Smooth muscle cell (in vitro differentiated cells): ENCODE measurements at regions not wholly inside any gene's neighbourhood (a gene's known extent, or its start where the extent isn't known, plus 50 kb on each side); places are given as distances from the start of the nearest gene placed in this dataset.

ENCODE experiments used
- DNase-seq: peaks from one replicate; lab custom pipeline; 2025; ENCODE audit not compliant: unreplicated experiment; lab: John Stamatoyannopoulos, UW
- H2AFZ ChIP-seq: fragments of 200-600 bp; sonication (generic); 2 replicates; pipeline ENCODE4 v1.6.0; 2016; ENCODE audit warnings: antibody characterized with exemption, low read depth, mild to moderate bottlenecking
- H3F3A ChIP-seq: fragments of 200-600 bp; sonication (generic); 2 replicates; pipeline ENCODE4 v1.6.0; 2017; ENCODE audit warnings: antibody characterized with exemption, low read depth
- H3K27ac ChIP-seq: fragments of 200-600 bp; sonication (generic); 2 replicates; pipeline ENCODE4 v1.5.1; 2016; ENCODE audit warnings: low read depth, mild to moderate bottlenecking
- H3K27me3 ChIP-seq: fragments of 200-600 bp; sonication (generic); 2 replicates; pipeline ENCODE4 v1.6.1; 2016; ENCODE audit warnings: low read depth, mild to moderate bottlenecking
- H3K36me3 ChIP-seq: fragments of 200-600 bp; sonication (generic); 2 replicates; pipeline ENCODE4 v1.5.1; 2016; ENCODE audit warnings: low read depth
- H3K4me1 ChIP-seq: fragments of 200-600 bp; sonication (generic); 2 replicates; pipeline ENCODE4 v1.5.1; 2016; ENCODE audit warnings: low read depth
- H3K4me2 ChIP-seq: fragments of 200-600 bp; sonication (generic); 2 replicates; pipeline ENCODE4 v1.6.0; 2016; ENCODE audit warnings: mild to moderate bottlenecking
- H3K4me3 ChIP-seq: fragments of 200-600 bp; sonication (generic); 2 replicates; pipeline ENCODE4 v1.5.1; 2016; ENCODE audit warnings: mild to moderate bottlenecking
- H3K79me2 ChIP-seq: fragments of 200-600 bp; sonication (generic); 2 replicates; pipeline ENCODE4 v1.6.0; 2016; ENCODE audit warnings: low read depth, mild to moderate bottlenecking
- H3K9ac ChIP-seq: fragments of 200-600 bp; sonication (generic); 2 replicates; pipeline ENCODE4 v1.6.0; 2016; ENCODE audit warnings: low read depth
- H3K9me3 ChIP-seq: fragments of 200-600 bp; sonication (generic); replicated peaks from 2 replicates; pipeline ENCODE4 v1.5.1; 2016; ENCODE audit warnings: low read depth
- H4K20me1 ChIP-seq: fragments of 200-600 bp; sonication (generic); 2 replicates; pipeline ENCODE4 v1.6.0; 2016; ENCODE audit warnings: low read depth
- WGBS: methylation state at CpG from one replicate; pipeline ENCODE4 v1.1.7; 2016; ENCODE audit warnings: low lambda C conversion rate; 5-methylcytosine and 5-hydroxymethylcytosine counted together
- TF ChIP-seq, protein P1 (sequence below): fragments of 200-600 bp; sonication (generic); IDR thresholded peaks from 2 replicates; pipeline ENCODE4 v1.5.1; 2017; ENCODE audit warnings: borderline replicate concordance, mild to moderate bottlenecking, antibody characterized with exemption; ENCODE audit not compliant: insufficient read depth, poor library complexity, severe bottlenecking

DNA sequence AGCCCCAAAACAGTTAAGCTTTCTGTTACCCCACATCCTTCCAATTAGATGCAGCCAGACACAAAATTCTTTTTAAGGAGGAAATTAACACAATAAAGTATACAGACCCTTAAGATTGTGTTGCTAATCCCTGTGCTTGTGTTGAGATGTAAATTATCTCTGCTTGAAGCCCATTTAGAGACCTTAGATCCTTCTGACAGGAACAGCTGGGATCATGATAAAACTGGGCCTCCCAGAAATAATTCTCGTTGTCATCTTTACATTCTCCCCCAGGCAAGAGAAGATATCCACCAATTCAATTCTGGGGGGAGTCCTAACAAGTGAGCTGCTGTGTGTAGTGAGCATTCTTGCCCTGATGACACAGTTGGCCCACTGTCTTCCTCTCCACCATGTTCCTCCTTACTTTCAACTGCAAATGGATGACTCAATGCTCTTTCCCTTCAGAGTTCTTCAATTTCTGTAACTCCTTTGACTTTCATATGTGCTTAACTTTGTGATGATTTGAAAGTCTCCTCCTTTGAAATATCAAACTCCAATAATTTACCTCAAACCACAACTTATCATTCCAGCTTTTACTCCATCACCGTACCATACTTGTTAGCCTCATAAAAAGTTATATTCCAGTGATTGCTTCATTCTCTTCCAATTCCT lies 186.6 kb downstream of the RAP2B start:
- WGBS: 23% methylated on average over 2 of the region's 2 CpGs

GRCh38 chr3:153349108-153349499 lies 187.1 kb downstream of the RAP2B start:
- WGBS: 91% methylated on average over 1 of the region's 1 CpG
- no peaks in the 10 kb centered on the region for H4K20me1 ChIP-seq
- no peak overlapping the region for H3K4me3 ChIP-seq

More for the DNA sequence above, 186.6 kb downstream of the RAP2B start:
- no peak for DNase-seq
- H3K4me3 ChIP-seq: no peak overlapping the region
- peak overlapping the region; percentile 83 for H3K27ac ChIP-seq
- no peaks in the 10 kb centered on the region for H4K20me1 ChIP-seq
- H3K4me2 ChIP-seq: no peak overlapping the region
- H3K27me3 ChIP-seq: no peaks in the 10 kb centered on the region
- H3K4me1 ChIP-seq: peaks cover 5% of the 10 kb centered on the region
- peaks cover 9% of the 10 kb centered on the region for H3F3A ChIP-seq
- H2AFZ ChIP-seq: peak overlapping the region; percentile 16
- no peaks in the 10 kb centered on the region for H3K79me2 ChIP-seq
- no peaks in the 10 kb centered on the region for H3K36me3 ChIP-seq
- H3K9ac ChIP-seq: no peak overlapping the region
- TF ChIP-seq, protein P1, sequence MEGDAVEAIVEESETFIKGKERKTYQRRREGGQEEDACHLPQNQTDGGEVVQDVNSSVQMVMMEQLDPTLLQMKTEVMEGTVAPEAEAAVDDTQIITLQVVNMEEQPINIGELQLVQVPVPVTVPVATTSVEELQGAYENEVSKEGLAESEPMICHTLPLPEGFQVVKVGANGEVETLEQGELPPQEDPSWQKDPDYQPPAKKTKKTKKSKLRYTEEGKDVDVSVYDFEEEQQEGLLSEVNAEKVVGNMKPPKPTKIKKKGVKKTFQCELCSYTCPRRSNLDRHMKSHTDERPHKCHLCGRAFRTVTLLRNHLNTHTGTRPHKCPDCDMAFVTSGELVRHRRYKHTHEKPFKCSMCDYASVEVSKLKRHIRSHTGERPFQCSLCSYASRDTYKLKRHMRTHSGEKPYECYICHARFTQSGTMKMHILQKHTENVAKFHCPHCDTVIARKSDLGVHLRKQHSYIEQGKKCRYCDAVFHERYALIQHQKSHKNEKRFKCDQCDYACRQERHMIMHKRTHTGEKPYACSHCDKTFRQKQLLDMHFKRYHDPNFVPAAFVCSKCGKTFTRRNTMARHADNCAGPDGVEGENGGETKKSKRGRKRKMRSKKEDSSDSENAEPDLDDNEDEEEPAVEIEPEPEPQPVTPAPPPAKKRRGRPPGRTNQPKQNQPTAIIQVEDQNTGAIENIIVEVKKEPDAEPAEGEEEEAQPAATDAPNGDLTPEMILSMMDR: no peak
- H3K9me3 ChIP-seq: no peaks in the 10 kb centered on the region

GRCh38 chr3:153350420-153350819 lies 188.4 kb downstream of the RAP2B start:
- Histone ChIP-seq H3K79me2 (no peaks in the 10 kb centered on the region), H3K27ac (peak overlapping the region; percentile 83), H3K4me1 (peaks cover 3% of the 10 kb centered on the region), H3K4me3 (no peak overlapping the region), H4K20me1 (no peaks in the 10 kb centered on the region), H3K4me2 (peak overlapping the region; percentile 46), H3K36me3 (no peaks in the 10 kb centered on the region), H3K27me3 (no peaks in the 10 kb centered on the region), H3K9ac (no peak overlapping the region), H3K9me3 (no peaks in the 10 kb centered on the region), H2AFZ (no peak overlapping the region), H3F3A (peaks cover 9% of the 10 kb centered on the region)
- 19% methylated on average over 2 of the region's 2 CpGs for WGBS
- DNase-seq: no peak
- TF ChIP-seq, protein P1: no peak

More at GRCh38 chr3:153349108-153349499, 187.1 kb downstream of the RAP2B start:
- Histone ChIP-seq H3F3A (peaks cover 9% of the 10 kb centered on the region), H3K36me3 (no peaks in the 10 kb centered on the region), H3K27me3 (no peaks in the 10 kb centered on the region), H3K79me2 (no peaks in the 10 kb centered on the region), H2AFZ (no peak overlapping the region), H3K9me3 (no peaks in the 10 kb centered on the region), H3K27ac (peak overlapping the region; percentile 83), H3K9ac (no peak overlapping the region), H3K4me2 (peak overlapping the region; percentile 46), H3K4me1 (peaks cover 3% of the 10 kb centered on the region)
- TF ChIP-seq, protein P1: no peak
- DNase-seq: no peak

DNA sequence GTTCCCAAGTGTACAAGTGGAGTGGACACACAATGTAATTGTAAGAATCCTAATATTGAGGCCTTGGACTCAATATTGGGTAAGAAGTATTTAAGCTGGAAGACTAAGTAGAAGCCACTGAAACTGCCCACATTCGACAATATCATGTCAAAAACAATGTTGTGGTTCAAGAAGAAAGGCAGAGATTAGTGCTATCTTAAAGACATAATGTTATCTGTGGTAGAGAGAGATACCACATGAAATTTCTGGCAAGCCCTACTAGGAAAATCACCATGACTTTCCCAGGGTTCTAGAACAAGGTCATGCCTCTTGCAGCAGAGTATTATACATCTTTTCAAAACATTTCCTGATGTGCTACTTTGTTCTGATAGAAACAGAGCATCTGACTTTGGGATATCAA lies 192.6 kb downstream of the RAP2B start:
- no peak overlapping the region for H2AFZ ChIP-seq
- no peak overlapping the region for H3K27ac ChIP-seq
- H3K79me2 ChIP-seq: no peaks in the 10 kb centered on the region
- 48% methylated on average over 1 of the region's 1 CpG for WGBS
- no peaks in the 10 kb centered on the region for H3K36me3 ChIP-seq
- H4K20me1 ChIP-seq: no peaks in the 10 kb centered on the region
- H3K4me3 ChIP-seq: no peak overlapping the region
- TF ChIP-seq, protein P1: no peak
- H3K4me2 ChIP-seq: no peak overlapping the region
- H3K9ac ChIP-seq: no peak overlapping the region
- H3K4me1 ChIP-seq: peaks cover 1% of the 10 kb centered on the region
- no peaks in the 10 kb centered on the region for H3K9me3 ChIP-seq
- peaks cover 9% of the 10 kb centered on the region for H3F3A ChIP-seq
- no peak for DNase-seq
- no peaks in the 10 kb centered on the region for H3K27me3 ChIP-seq
